ENCODE measurements at regions not wholly inside any gene's neighbourhood (a gene's known extent, or its start where the extent isn't known, plus 50 kb on each side); places are given as distances from the start of the nearest gene placed in this dataset.

- TF ChIP-seq CTCF (conservative IDR thresholded peaks at IDR 0.05) (no peak), ZFX (IDR thresholded peaks at IDR 0.05) (no peak)
- no peak overlapping the region for H3K27ac ChIP-seq
Observed at GRCh38 chr10:36358736-36359135, 716.6 kb upstream of the FZD8 start.

GRCh38 chr10:36354633-36355032 is 712.5 kb upstream of the FZD8 start:
- H3K27ac ChIP-seq = no peak overlapping the region
- TF ChIP-seq CTCF (conservative IDR thresholded peaks at IDR 0.05) (no peak), ZFX (IDR thresholded peaks at IDR 0.05) (no peak)

GRCh38 chr10:36351159-36351558 is 709.1 kb upstream of the FZD8 start:
- no peak overlapping the region for H3K27ac ChIP-seq
- TF ChIP-seq ZFX (IDR thresholded peaks at IDR 0.05) (no peak), CTCF (conservative IDR thresholded peaks at IDR 0.05) (no peak)

GRCh38 chr10:36349445-36350078 is 707.5 kb upstream of the FZD8 start:
- no peak overlapping the region for H3K27ac ChIP-seq
- no peak for TF ChIP-seq ZFX (IDR thresholded peaks at IDR 0.05)
- no peak for TF ChIP-seq CTCF (conservative IDR thresholded peaks at IDR 0.05)

GRCh38 chr10:36345807-36346206 is 703.7 kb upstream of the FZD8 start:
- no peak for TF ChIP-seq CTCF (conservative IDR thresholded peaks at IDR 0.05)
- TF ChIP-seq ZFX (IDR thresholded peaks at IDR 0.05) = no peak
- no peak overlapping the region for H3K27ac ChIP-seq

- TF ChIP-seq ZFX (IDR thresholded peaks at IDR 0.05) (no peak), CTCF (conservative IDR thresholded peaks at IDR 0.05) (no peak)
- H3K27ac ChIP-seq = no peak overlapping the region
Observed at GRCh38 chr10:36345175-36345533, 703.1 kb upstream of the FZD8 start.

GRCh38 chr10:36344240-36345174 is 702.4 kb upstream of the FZD8 start:
- H3K27ac ChIP-seq = no peak overlapping the region
- TF ChIP-seq ZFX (IDR thresholded peaks at IDR 0.05) (no peak), CTCF (conservative IDR thresholded peaks at IDR 0.05) (no peak)

Measured in C4-2B (cell line).